ENCODE measurements at regions not wholly inside any gene's neighbourhood (a gene's known extent, or its start where the extent isn't known, plus 50 kb on each side); places are given as distances from the start of the nearest gene placed in this dataset.

GRCh38 chr16:64453646-64454045, 668.2 kb downstream of the CDH11 start:
- H3T11ph ChIP-seq (ENCODE audit: low read length) = no peak overlapping the region
- H4K8ac ChIP-seq (replicated peaks; ENCODE audit: insufficient read length, low read depth, low read length) = no peak overlapping the region
- Mint-ChIP-seq H3K9me3 (no peaks in the 10 kb centered on the region), H3K36me3 (ENCODE audit: insufficient read depth in 1 of 3, low read depth in 3 of 3) (no peaks in the 10 kb centered on the region; a peak in 1 of 7 replicates), H3K4me3 (no peak overlapping the region), H3K27ac (no peak overlapping the region), H3K4me1 (peaks cover 12 to 13% of the 10 kb centered on the region in 2 experiments), H3K27me3 (ENCODE audit: low read depth) (no peaks in the 10 kb centered on the region)
- WGBS (ENCODE audit: extremely low coverage, insufficient read length, low lambda C conversion rate) = no CpG with 5 or more reads among the region's 2 CpGs
- no peak for TF ChIP-seq CTCF (conservative IDR thresholded peaks at IDR 0.05)
- no peaks in the 10 kb centered on the region for H3K79me2 ChIP-seq (ENCODE audit: insufficient read depth, low read length)
- H4K20me1 ChIP-seq (ENCODE audit: control insufficient read depth, insufficient read depth, insufficient read length) = no peaks in the 10 kb centered on the region
- no peak overlapping the region for H4K5ac ChIP-seq (ENCODE audit: insufficient read length, low read depth, low read length)
- H3K56ac ChIP-seq (ENCODE audit: insufficient read length, low read depth, low read length) = no peak overlapping the region
- H2BK5ac ChIP-seq (ENCODE audit: insufficient read length, low read length) = no peak overlapping the region
- H2BK12ac ChIP-seq (ENCODE audit: insufficient read length, low read depth, low read length) = no peak overlapping the region
- 0 out of 2 replicates have a peak, but pooled peaks cover 4% of the 10 kb centered on the region for H3K4me1 ChIP-seq (ENCODE audit: insufficient read depth, low read length)
- no peak overlapping the region for H3K4me2 ChIP-seq (ENCODE audit: insufficient read depth, insufficient read length, low read length)
- H3K4ac ChIP-seq (ENCODE audit: low read depth, low read length) = no peak overlapping the region
- no peak overlapping the region for H2AFZ ChIP-seq (ENCODE audit: low read length)
- H2AK5ac ChIP-seq (ENCODE audit: insufficient read length, low read length) = no peak overlapping the region
- H3K27me3 ChIP-seq (ENCODE audit: insufficient read depth, low read length) = no peaks in the 10 kb centered on the region
- no peaks in the 10 kb centered on the region for H3K9me3 ChIP-seq (ENCODE audit: control insufficient read depth, low read depth, low read length)
- H3K9ac ChIP-seq (ENCODE audit: extremely low read depth, insufficient read length, low read length) = no peak overlapping the region
- H3K18ac ChIP-seq (ENCODE audit: insufficient read length, low read depth, low read length) = no peak overlapping the region
- no peak overlapping the region for H2BK15ac ChIP-seq (ENCODE audit: low read depth, low read length)
- H2BK20ac ChIP-seq (ENCODE audit: low read depth, low read length, poor library complexity, severe bottlenecking) = no peak overlapping the region
- H3K79me1 ChIP-seq (ENCODE audit: insufficient read depth, low read depth, low read length, poor library complexity, severe bottlenecking) = no peaks in the 10 kb centered on the region
- no peak overlapping the region for H3K23ac ChIP-seq (ENCODE audit: insufficient read length, low read depth, low read length)
- no peak overlapping the region for H2BK120ac ChIP-seq (ENCODE audit: low read depth, low read length, poor library complexity, severe bottlenecking)
- H3K14ac ChIP-seq (ENCODE audit: insufficient read depth, low read length) = no peak overlapping the region
- no peak for DNase-seq
- H4K91ac ChIP-seq (ENCODE audit: insufficient read length, low read depth, low read length) = no peak overlapping the region
- no peak overlapping the region for H3K27ac ChIP-seq (ENCODE audit: insufficient read length, low read depth, low read length)
- no peaks in the 10 kb centered on the region for H3K23me2 ChIP-seq (ENCODE audit: insufficient read length, low read depth, low read length, poor library complexity, severe bottlenecking)

Measured in H9 (cell line).